Ascending aorta (tissue), 2 donors: ENCODE measurements at regions not wholly inside any gene's neighbourhood (a gene's known extent, or its start where the extent isn't known, plus 50 kb on each side); places are given as distances from the start of the nearest gene placed in this dataset.

Experiments used
- DNase-seq, 2 donors: peaks; one replicate each; pipeline ENCODE4 v3.0.0-alpha.2; 2019; ENCODE audit warnings: low spot score in 2 of 2
- H3K27ac ChIP-seq, 2 donors: fragments of 200-600 bp; sonication (generic); one replicate each; pipeline ENCODE4 v1.5.1; 2016 to 2017; ENCODE audit warnings: mild to moderate bottlenecking in 1 of 2
- H3K27me3 ChIP-seq: fragments of 200-600 bp; sonication (generic); one replicate; pipeline ENCODE4 v1.5.1; 2017
- H3K36me3 ChIP-seq, 2 donors: fragments of 200-600 bp; sonication (generic); one replicate each; pipeline ENCODE4 v1.5.1; 2016
- H3K4me1 ChIP-seq, 2 donors: fragments of 200-600 bp; sonication (generic); one replicate each; pipeline ENCODE4 v1.5.1; 2016 to 2017; ENCODE audit warnings: mild to moderate bottlenecking in 1 of 2
- H3K4me3 ChIP-seq, 2 donors: fragments of 200-600 bp; sonication (generic); one replicate each; pipeline ENCODE4 v1.5.1; 2016 to 2017; ENCODE audit warnings: mild to moderate bottlenecking in 1 of 2
- H3K9me3 ChIP-seq, 2 donors: fragments of 200-600 bp; sonication (generic); one replicate each; pipeline ENCODE4 v1.5.1; 2016
- intact Hi-C: fragments of 100-400 bp; cut with DNase I; formaldehyde crosslinking; loops from one replicate; pipeline ENCODE4 v1.15.1; 2023
- TF ChIP-seq, protein P1 (sequence below), 3 experiments: fragments of 200-600 bp in 2 of 3; fragments of 450-650 bp in 1 of 3; sonication (generic) in 2 of 3; IDR thresholded peaks; one replicate each; pipeline ENCODE4 v1.5.1; 2016 to 2019; ENCODE audit warnings: antibody characterized with exemption in 3 of 3, mild to moderate bottlenecking in 1 of 3, moderate library complexity in 1 of 3

DNA sequence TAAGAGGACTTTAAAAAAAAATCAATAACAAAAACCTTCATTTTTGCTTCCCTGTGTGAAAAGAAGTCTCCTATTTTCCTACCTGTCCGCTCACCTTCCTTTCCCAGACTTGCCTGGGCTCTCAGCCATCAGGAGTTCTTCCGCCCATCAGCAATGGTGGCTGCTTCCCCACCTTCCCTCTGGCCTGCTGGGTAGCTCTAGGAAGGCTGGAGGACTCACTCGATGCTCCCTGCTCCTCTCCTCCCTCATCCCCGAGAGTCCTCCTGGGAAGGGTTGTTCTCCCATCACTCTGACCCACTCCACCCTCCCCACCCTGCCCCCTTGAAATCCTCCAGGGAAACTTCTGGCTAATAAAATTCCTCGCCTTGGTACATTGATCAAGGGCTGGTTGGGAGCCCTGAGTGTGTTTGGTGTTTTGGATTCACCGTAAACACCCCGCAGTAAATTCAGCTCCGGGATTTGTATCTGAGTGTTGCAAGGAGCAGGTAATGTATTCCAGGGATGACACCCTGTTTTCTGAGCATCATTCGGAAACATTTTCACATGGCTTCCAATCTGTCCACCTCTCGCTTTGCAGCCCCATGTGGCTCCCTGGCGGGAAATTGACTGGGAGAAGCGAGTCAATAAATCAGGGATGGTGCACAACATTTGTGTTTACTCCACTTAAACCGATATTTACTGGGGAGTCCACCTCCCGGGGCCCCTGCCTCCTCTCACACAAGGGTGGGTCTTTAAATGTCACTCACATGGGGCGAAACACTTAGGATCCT lies 126.4 kb upstream of the SDK1 start:
- TF ChIP-seq, protein P1, sequence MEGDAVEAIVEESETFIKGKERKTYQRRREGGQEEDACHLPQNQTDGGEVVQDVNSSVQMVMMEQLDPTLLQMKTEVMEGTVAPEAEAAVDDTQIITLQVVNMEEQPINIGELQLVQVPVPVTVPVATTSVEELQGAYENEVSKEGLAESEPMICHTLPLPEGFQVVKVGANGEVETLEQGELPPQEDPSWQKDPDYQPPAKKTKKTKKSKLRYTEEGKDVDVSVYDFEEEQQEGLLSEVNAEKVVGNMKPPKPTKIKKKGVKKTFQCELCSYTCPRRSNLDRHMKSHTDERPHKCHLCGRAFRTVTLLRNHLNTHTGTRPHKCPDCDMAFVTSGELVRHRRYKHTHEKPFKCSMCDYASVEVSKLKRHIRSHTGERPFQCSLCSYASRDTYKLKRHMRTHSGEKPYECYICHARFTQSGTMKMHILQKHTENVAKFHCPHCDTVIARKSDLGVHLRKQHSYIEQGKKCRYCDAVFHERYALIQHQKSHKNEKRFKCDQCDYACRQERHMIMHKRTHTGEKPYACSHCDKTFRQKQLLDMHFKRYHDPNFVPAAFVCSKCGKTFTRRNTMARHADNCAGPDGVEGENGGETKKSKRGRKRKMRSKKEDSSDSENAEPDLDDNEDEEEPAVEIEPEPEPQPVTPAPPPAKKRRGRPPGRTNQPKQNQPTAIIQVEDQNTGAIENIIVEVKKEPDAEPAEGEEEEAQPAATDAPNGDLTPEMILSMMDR (IDR thresholded peaks at IDR 0.05): no peak
- Histone ChIP-seq H3K4me3 (no peak overlapping the region), H3K9me3 (no peaks in the 10 kb centered on the region), H3K27ac (no peak overlapping the region), H3K27me3 (no peaks in the 10 kb centered on the region), H3K36me3 (no peaks in the 10 kb centered on the region), H3K4me1 (no peaks in the 10 kb centered on the region)
- intact Hi-C loops: no loop called here
- DNase-seq: no peak

DNA sequence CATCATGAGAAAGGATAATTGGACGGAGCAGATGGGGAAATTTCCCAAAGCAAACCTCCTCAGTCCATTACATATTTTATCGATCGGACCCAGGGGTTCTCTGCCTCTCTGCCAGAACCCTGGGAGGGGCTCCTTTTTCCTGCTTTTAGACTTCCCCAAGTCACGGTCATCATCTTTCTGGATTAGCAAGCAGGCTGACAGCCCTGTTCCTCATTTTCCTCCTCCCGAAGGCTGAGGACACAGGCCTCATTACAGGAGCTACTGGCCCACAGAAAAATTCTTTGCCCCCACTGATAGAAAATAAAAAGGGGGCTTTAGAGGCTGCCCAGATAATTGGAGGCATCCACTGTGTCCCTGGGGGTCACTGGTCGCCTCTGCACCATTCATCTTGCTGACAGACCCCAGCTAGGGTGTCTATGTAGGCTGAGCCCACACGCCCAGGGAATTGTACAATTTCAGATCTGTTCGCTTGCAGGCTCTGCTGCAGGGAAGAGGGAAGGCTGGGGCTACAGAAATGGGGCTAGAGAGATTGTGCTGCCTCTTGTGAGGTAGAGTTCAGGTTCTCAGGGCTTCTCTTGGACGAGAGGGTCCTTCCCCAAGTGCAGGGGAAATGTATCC lies 125.7 kb upstream of the SDK1 start:
- DNase-seq: no peak
- Histone ChIP-seq H3K9me3 (no peaks in the 10 kb centered on the region), H3K4me1 (no peaks in the 10 kb centered on the region), H3K36me3 (no peaks in the 10 kb centered on the region), H3K4me3 (no peak overlapping the region), H3K27ac (no peak overlapping the region), H3K27me3 (no peaks in the 10 kb centered on the region)
- intact Hi-C loops: no loop called here
- TF ChIP-seq, protein P1 (IDR thresholded peaks at IDR 0.05): no peak

DNA sequence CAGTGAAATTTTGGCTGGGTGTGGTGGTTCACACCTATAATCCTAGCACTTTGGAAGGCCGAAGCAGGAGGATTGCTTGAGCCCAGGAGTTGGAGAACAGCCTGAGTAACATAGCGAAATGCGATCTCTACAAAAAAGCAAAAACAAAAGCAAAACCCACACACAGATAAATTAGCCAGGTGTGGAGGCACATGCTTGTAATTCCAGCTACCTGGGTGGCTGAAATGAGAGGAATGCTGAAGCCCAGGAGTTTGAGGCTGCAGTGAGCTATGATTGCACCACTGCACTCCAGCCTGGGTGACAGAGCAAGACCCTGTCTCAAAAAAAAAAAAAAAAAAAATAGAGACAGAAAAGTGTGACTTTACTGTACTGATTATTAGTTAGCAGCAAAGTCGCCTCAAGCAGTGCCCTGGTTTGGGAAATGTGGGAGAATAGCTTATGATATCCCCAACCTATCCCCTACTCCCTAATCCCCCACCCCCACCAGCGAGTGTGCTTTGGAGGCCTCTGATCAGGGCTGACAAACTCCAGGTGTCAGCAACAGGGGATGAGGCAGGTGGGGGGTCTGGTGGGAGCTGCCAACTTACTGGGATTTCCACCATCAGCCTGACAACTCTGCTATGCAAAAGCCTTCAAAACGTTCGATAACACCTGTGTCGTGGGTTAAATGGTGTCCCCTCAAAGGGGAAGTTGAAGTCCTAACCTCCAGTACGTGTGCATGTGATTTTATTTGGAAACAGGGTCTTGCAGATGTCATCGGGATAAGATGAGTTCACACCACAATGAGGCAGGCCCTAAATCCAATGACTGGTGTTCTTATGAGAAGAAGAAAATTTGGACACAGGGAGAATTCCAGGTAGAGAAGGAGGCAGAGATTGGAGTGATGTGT lies 124.7 kb upstream of the SDK1 start:
- DNase-seq: no peak
- intact Hi-C loops: no loop called here

DNA sequence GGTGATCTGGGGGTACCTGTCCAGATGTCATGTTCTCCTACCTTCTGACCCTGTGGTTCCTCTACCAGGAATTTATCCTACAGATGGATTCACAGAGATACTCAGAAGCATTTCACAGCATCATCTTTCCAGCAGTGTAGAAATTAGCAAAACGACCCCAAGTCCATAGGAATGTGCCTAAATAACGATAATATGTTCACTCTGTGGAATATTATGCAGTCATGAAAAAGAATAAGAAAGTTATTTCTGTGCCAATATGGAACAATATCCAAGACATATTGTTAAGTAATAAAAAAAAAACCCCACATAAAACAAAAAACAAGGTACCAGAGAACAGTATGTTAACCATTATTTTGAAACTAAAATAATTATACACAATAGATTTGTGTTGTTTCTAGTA lies 123.8 kb upstream of the SDK1 start:
- Histone ChIP-seq H3K27ac (no peak overlapping the region), H3K4me1 (no peaks in the 10 kb centered on the region), H3K4me3 (no peak overlapping the region), H3K36me3 (no peaks in the 10 kb centered on the region), H3K9me3 (no peaks in the 10 kb centered on the region), H3K27me3 (no peaks in the 10 kb centered on the region)
- intact Hi-C loops: no loop called here
- TF ChIP-seq, protein P1 (IDR thresholded peaks at IDR 0.05): no peak
- no peak for DNase-seq

More for the DNA sequence above, 124.7 kb upstream of the SDK1 start:
- no peaks in the 10 kb centered on the region for H3K27me3 ChIP-seq
- no peaks in the 10 kb centered on the region for H3K36me3 ChIP-seq
- H3K27ac ChIP-seq: no peak overlapping the region
- H3K9me3 ChIP-seq: no peaks in the 10 kb centered on the region
- TF ChIP-seq, protein P1 (IDR thresholded peaks at IDR 0.05): no peak
- no peak overlapping the region for H3K4me3 ChIP-seq
- H3K4me1 ChIP-seq: no peaks in the 10 kb centered on the region

DNA sequence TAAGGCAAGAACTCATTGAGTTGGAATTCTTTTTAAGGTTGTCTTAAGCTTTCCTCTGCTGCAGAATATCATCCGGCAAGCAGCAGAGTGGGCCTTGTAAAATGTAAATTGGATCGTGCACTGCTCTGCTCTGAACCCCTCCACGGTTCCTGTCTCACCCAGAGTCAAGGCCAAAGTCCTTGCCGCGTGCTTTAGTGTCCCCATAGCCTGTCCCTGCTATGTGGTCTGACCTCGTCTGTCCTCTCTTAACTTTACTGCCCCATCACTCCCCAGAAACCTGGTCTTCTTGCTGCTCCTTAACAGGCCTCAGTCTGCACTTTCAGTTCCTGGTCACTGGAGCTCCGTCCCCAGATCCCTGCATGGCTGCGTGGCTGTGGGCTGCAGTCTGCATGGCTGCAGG lies 121.6 kb upstream of the SDK1 start:
- intact Hi-C loops: no loop called here
- Histone ChIP-seq H3K27ac (no peak overlapping the region), H3K4me1 (no peaks in the 10 kb centered on the region), H3K4me3 (no peak overlapping the region), H3K27me3 (no peaks in the 10 kb centered on the region), H3K36me3 (no peaks in the 10 kb centered on the region), H3K9me3 (no peaks in the 10 kb centered on the region)
- TF ChIP-seq, protein P1 (IDR thresholded peaks at IDR 0.05): no peak
- DNase-seq: no peak
